Neural crest cell (in vitro differentiated cells): ENCODE measurements at regions not wholly inside any gene's neighbourhood (a gene's known extent, or its start where the extent isn't known, plus 50 kb on each side); places are given as distances from the start of the nearest gene placed in this dataset.
"Not testable (repeated sequence)": the region's sequence is repeated elsewhere in the genome, so short reads cannot be mapped to it uniquely, and the experiment has no call there.

Experiments
- DNase-seq: peaks from one replicate; pipeline ENCODE4 v3.0.0; 2021; ENCODE audit warnings: low read depth, mixed read lengths, low spot score
- H3K27ac Mint-ChIP-seq: one replicate; pipeline ENCODE4 v1.8.0; 2021; ENCODE audit warnings: mild to moderate bottlenecking, mixed read lengths; ENCODE audit not compliant: unreplicated experiment
- H3K27me3 Mint-ChIP-seq: 2 replicates; pipeline ENCODE4 v1.8.0; 2021; ENCODE audit warnings: low read depth, mild to moderate bottlenecking, mixed read lengths
- H3K36me3 Mint-ChIP-seq: 2 replicates; pipeline ENCODE4 v1.8.0; 2021; ENCODE audit warnings: low read depth, mild to moderate bottlenecking, mixed read lengths
- H3K4me1 Mint-ChIP-seq: 2 replicates; pipeline ENCODE4 v1.8.0; 2021; ENCODE audit warnings: mixed read lengths
- H3K4me3 Mint-ChIP-seq: one replicate; pipeline ENCODE4 v1.8.0; 2021; ENCODE audit warnings: mild to moderate bottlenecking, mixed read lengths
- H3K9me3 Mint-ChIP-seq: 2 replicates; pipeline ENCODE4 v1.8.0; 2021; ENCODE audit warnings: mixed read lengths
- CTCF ChIP-seq: fragments of 200-600 bp; sonication (generic); conservative IDR thresholded peaks from 2 replicates; pipeline ENCODE4 v1.5.0; 2021; ENCODE audit warnings: antibody characterized with exemption, mild to moderate bottlenecking

- no peak overlapping the region for H3K27ac Mint-ChIP-seq
- no peak for DNase-seq
- H3K4me1 Mint-ChIP-seq = peaks cover 5% of the 10 kb centered on the region
- peaks cover 3% of the 10 kb centered on the region for H3K27me3 Mint-ChIP-seq
- no peak overlapping the region for H3K4me3 Mint-ChIP-seq
- no peak for TF ChIP-seq CTCF
- no peaks in the 10 kb centered on the region for H3K9me3 Mint-ChIP-seq
- H3K36me3 Mint-ChIP-seq = no peaks in the 10 kb centered on the region
These were observed 107.9 kb upstream of the LARP1 start for GRCh38 chr5:154647114-154647760.

DNA sequence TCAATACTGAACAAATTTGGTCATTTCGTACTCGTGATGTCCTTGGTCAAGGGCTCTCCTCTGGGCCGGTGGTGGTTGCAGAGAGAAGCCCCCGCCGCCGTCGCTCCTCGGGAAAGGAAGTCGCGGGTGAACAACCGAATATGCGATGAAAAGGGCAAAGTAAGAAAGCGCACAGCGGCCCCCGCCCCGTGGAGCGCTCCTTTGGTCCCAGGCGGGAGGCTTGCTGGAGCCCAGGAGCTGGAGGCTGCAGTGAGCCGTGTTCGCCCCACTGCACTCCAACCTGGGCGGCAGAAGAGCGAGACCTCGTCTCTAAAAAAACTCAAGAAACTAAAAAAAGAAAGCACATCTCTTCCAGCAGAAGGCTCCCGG, 108.4 kb upstream of the LARP1 start:
- Mint-ChIP-seq H3K36me3 (no peaks in the 10 kb centered on the region), H3K27me3 (peaks cover 3% of the 10 kb centered on the region), H3K27ac (no peak overlapping the region), H3K4me3 (no peak overlapping the region), H3K9me3 (no peaks in the 10 kb centered on the region), H3K4me1 (peaks cover 5% of the 10 kb centered on the region)
- DNase-seq = no peak
- no peak for TF ChIP-seq CTCF

- H3K27ac Mint-ChIP-seq = peak overlapping the region; percentile 19
- peaks cover 3% of the 10 kb centered on the region for H3K27me3 Mint-ChIP-seq
These were observed 110.3 kb upstream of the LARP1 start for GRCh38 chr5:154644745-154645411.

GRCh38 chr5:154642499-154643245, 112.5 kb upstream of the LARP1 start:
- Mint-ChIP-seq H3K36me3 (no peaks in the 10 kb centered on the region), H3K4me3 (no peak overlapping the region), H3K27me3 (no peaks in the 10 kb centered on the region), H3K27ac (no peak overlapping the region), H3K9me3 (no peaks in the 10 kb centered on the region), H3K4me1 (peaks cover 13% of the 10 kb centered on the region)
- no peak for DNase-seq
- peak; percentile 41 for TF ChIP-seq CTCF

More at GRCh38 chr5:154644745-154645411, 110.3 kb upstream of the LARP1 start:
- Mint-ChIP-seq H3K4me3 (no peak overlapping the region), H3K9me3 (no peaks in the 10 kb centered on the region), H3K4me1 (peaks cover 13% of the 10 kb centered on the region), H3K36me3 (no peaks in the 10 kb centered on the region)
- no peak for DNase-seq
- no peak for TF ChIP-seq CTCF

DNA sequence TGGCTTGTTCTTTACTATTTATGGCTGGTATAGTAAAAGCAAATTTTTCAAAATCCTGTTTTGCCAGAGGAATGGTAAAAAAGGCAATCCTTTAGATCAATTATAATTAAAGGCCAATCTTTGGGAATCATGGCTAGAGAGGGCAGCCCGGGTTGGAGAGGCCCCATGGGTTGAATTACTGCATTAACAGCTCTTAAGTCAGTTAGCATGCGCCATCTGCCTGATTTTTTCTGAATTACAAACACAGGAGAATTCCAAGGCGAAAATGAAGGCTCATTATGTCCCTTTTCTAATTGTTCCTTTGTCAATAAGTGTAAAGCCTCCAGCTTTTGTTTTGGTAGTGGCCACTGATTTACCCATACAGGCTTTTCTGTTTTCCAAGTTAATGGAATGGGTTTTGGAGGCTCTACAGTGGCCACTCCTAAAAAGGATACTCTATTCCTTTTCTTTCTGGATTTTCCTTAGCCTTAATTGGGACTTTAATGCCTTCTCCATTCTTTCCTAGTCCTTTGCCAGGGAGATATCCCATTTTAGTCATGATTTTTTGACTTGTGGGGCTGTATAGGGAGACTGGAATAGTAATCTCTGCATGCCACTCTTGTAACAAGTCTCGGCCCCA, 114.9 kb upstream of the LARP1 start:
- H3K27ac Mint-ChIP-seq, H3K27me3 Mint-ChIP-seq, H3K36me3 Mint-ChIP-seq, H3K4me3 Mint-ChIP-seq, H3K9me3 Mint-ChIP-seq: not testable (repeated sequence)
- peak; percentile 16 for DNase-seq
- peaks cover 13% of the 10 kb centered on the region for H3K4me1 Mint-ChIP-seq
- peak; percentile 78 for TF ChIP-seq CTCF

GRCh38 chr5:154636786-154637185, 118.4 kb upstream of the LARP1 start:
- DNase-seq, H3K27me3 Mint-ChIP-seq, H3K9me3 Mint-ChIP-seq, H3K4me3 Mint-ChIP-seq, H3K27ac Mint-ChIP-seq, H3K4me1 Mint-ChIP-seq, H3K36me3 Mint-ChIP-seq: not testable (repeated sequence)

GRCh38 chr5:154636271-154636670, 118.9 kb upstream of the LARP1 start:
- H3K27ac Mint-ChIP-seq = not testable (repeated sequence)

GRCh38 chr5:154633744-154634143, 121.4 kb upstream of the LARP1 start:
- DNase-seq, H3K27me3 Mint-ChIP-seq, H3K4me1 Mint-ChIP-seq, H3K4me3 Mint-ChIP-seq, H3K36me3 Mint-ChIP-seq, H3K27ac Mint-ChIP-seq, H3K9me3 Mint-ChIP-seq: not testable (repeated sequence)

More at GRCh38 chr5:154636271-154636670, 118.9 kb upstream of the LARP1 start:
- DNase-seq, H3K27me3 Mint-ChIP-seq, H3K36me3 Mint-ChIP-seq, H3K4me3 Mint-ChIP-seq, H3K9me3 Mint-ChIP-seq, H3K4me1 Mint-ChIP-seq: not testable (repeated sequence)
